Hepatocyte (in vitro differentiated cells): ENCODE measurements at regions not wholly inside any gene's neighbourhood (a gene's known extent, or its start where the extent isn't known, plus 50 kb on each side); places are given as distances from the start of the nearest gene placed in this dataset.

Experiments used
- DNase-seq: peaks from one replicate; pipeline ENCODE4 v3.0.0-alpha.2; 2016; ENCODE audit warnings: low spot score
- H2AFZ ChIP-seq: fragments of 200-600 bp; sonication (generic); 2 replicates; pipeline ENCODE4 v1.6.0; 2016; ENCODE audit warnings: antibody characterized with exemption, mild to moderate bottlenecking
- H3K27ac ChIP-seq: fragments of 200-600 bp; sonication (generic); 2 replicates; pipeline ENCODE4 v1.5.1; 2016; ENCODE audit warnings: mild to moderate bottlenecking
- H3K27me3 ChIP-seq: fragments of 200-600 bp; sonication (generic); 2 replicates; pipeline ENCODE4 v1.6.1; 2016
- H3K36me3 ChIP-seq: fragments of 200-600 bp; sonication (generic); replicated peaks from 2 replicates; pipeline ENCODE4 v1.5.1; 2016; ENCODE audit warnings: low read depth; ENCODE audit not compliant: insufficient read depth
- H3K4me1 ChIP-seq: fragments of 200-600 bp; sonication (generic); 2 replicates; pipeline ENCODE4 v1.5.1; 2016; ENCODE audit warnings: mild to moderate bottlenecking, moderate library complexity; ENCODE audit not compliant: insufficient read depth
- H3K4me2 ChIP-seq: fragments of 200-600 bp; sonication (generic); 2 replicates; pipeline ENCODE4 v1.6.0; 2016
- H3K4me3 ChIP-seq: fragments of 200-600 bp; sonication (generic); 2 replicates; pipeline ENCODE4 v1.5.1; 2016; ENCODE audit warnings: mild to moderate bottlenecking
- H3K79me2 ChIP-seq: fragments of 200-600 bp; sonication (generic); 2 replicates; pipeline ENCODE4 v1.6.0; 2017; ENCODE audit warnings: mild to moderate bottlenecking
- H3K9me2 ChIP-seq: fragments of 200-600 bp; sonication (generic); replicated peaks from 2 replicates; pipeline ENCODE4 v1.6.0; 2017; ENCODE audit warnings: mild to moderate bottlenecking; ENCODE audit not compliant: insufficient read depth
- H3K9me3 ChIP-seq: fragments of 200-600 bp; sonication (generic); 2 replicates; pipeline ENCODE4 v1.5.1; 2016; ENCODE audit warnings: low read depth, mild to moderate bottlenecking
- H4K20me1 ChIP-seq: fragments of 200-600 bp; sonication (generic); 2 replicates; pipeline ENCODE4 v1.6.0; 2016; ENCODE audit warnings: mild to moderate bottlenecking; ENCODE audit not compliant: insufficient read depth, poor library complexity, severe bottlenecking
- EZH2 ChIP-seq: fragments of 200-600 bp; sonication (generic); IDR thresholded peaks from 2 replicates; pipeline ENCODE4 v1.6.1; 2016; ENCODE audit warnings: antibody characterized with exemption, mild to moderate bottlenecking, borderline replicate concordance
- EZH2phosphoT487 ChIP-seq: fragments of 200-600 bp; sonication (generic); IDR thresholded peaks from one replicate; pipeline ENCODE4 v1.6.1; 2018; ENCODE audit warnings: antibody characterized with exemption, mild to moderate bottlenecking, low read depth, moderate library complexity; ENCODE audit not compliant: unreplicated experiment, severe bottlenecking
- WGBS: methylation state at CpG from one replicate; pipeline ENCODE4 v1.1.6; 2016; ENCODE audit warnings: low lambda C conversion rate; ENCODE audit errors: missing lambda C conversion rate; 5-methylcytosine and 5-hydroxymethylcytosine counted together
- TF ChIP-seq, protein P1 (sequence below): fragments of 200-600 bp; sonication (generic); IDR thresholded peaks from 2 replicates; pipeline ENCODE4 v1.5.1; 2016; ENCODE audit warnings: antibody characterized with exemption, mild to moderate bottlenecking; ENCODE audit not compliant: poor library complexity

DNA sequence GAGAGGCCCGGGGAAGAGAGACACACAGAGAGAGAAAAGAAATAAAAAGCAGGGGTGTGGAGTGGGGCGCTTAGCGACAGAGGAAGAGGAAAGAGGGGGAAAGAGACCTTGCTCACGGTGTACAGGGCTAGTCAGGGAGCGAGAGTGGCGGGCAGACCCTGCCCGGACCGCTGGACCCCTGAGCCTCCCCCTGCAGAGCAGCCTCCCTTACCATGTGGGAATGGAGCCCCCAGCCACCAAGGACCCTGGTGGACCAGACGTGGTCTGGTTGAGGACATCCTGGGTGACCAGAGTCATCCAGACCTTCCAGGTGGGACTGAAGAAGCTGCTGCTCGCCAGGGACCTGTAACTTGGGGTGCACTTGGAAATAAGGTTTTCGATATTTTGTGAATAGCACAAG lies 129.6 kb downstream of the CHSY1 start:
- Histone ChIP-seq H4K20me1 (no peaks in the 10 kb centered on the region), H3K27me3 (no peaks in the 10 kb centered on the region), H3K4me3 (no peak overlapping the region), H3K4me2 (peak overlapping the region; percentile 63), H3K9me3 (no peaks in the 10 kb centered on the region), H3K9me2 (no peaks in the 10 kb centered on the region), H3K4me1 (peaks cover 19% of the 10 kb centered on the region), H2AFZ (peak overlapping the region; percentile 60), H3K27ac (no peak overlapping the region), H3K79me2 (no peaks in the 10 kb centered on the region), H3K36me3 (no peaks in the 10 kb centered on the region)
- WGBS: 89% methylated on average over 11 of the region's 11 CpGs
- TF ChIP-seq EZH2: no peak
- TF ChIP-seq, protein P1, sequence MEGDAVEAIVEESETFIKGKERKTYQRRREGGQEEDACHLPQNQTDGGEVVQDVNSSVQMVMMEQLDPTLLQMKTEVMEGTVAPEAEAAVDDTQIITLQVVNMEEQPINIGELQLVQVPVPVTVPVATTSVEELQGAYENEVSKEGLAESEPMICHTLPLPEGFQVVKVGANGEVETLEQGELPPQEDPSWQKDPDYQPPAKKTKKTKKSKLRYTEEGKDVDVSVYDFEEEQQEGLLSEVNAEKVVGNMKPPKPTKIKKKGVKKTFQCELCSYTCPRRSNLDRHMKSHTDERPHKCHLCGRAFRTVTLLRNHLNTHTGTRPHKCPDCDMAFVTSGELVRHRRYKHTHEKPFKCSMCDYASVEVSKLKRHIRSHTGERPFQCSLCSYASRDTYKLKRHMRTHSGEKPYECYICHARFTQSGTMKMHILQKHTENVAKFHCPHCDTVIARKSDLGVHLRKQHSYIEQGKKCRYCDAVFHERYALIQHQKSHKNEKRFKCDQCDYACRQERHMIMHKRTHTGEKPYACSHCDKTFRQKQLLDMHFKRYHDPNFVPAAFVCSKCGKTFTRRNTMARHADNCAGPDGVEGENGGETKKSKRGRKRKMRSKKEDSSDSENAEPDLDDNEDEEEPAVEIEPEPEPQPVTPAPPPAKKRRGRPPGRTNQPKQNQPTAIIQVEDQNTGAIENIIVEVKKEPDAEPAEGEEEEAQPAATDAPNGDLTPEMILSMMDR: no peak
- no peak for TF ChIP-seq EZH2phosphoT487
- DNase-seq: no peak

- peak overlapping the region; percentile 63 for H3K4me2 ChIP-seq
Observed at GRCh38 chr15:101121511-101122090, 130.2 kb downstream of the CHSY1 start.

DNA sequence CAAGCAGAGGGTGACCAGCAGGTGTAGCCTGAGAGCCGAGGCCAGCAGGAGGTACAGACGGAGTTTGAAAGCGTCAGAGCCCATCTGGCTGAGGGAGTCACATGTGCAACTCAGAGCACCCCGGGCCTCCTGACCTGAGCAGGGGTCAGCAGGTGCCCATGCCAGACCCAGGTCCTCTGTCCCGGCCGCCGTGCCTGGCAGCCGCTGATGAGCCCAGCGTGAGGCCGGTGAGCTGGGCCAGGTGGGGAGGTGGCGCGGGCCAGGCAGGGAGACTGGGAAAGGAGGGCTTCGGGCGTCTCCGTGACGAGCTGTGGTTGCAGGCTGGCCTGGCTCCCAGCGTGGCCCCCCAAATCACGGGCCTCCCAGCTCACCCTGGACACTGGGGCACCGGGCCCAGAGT lies 130.9 kb downstream of the CHSY1 start:
- no peaks in the 10 kb centered on the region for H3K9me2 ChIP-seq
- 91% methylated on average over 19 of the region's 19 CpGs for WGBS
- H4K20me1 ChIP-seq: no peaks in the 10 kb centered on the region
- no peak overlapping the region for H3K4me3 ChIP-seq
- TF ChIP-seq EZH2phosphoT487 (no peak), EZH2 (no peak)
- TF ChIP-seq, protein P1: no peak
- peak overlapping the region; percentile 63 for H3K4me2 ChIP-seq
- H2AFZ ChIP-seq: no peak overlapping the region
- no peaks in the 10 kb centered on the region for H3K79me2 ChIP-seq
- H3K27me3 ChIP-seq: no peaks in the 10 kb centered on the region
- H3K36me3 ChIP-seq: no peaks in the 10 kb centered on the region
- no peak for DNase-seq
- H3K27ac ChIP-seq: peak overlapping the region; percentile 70
- no peaks in the 10 kb centered on the region for H3K9me3 ChIP-seq
- peaks cover 17% of the 10 kb centered on the region for H3K4me1 ChIP-seq

More at GRCh38 chr15:101121511-101122090, 130.2 kb downstream of the CHSY1 start:
- 30% methylated on average over 26 of the region's 26 CpGs for WGBS
- peak; percentile 71 for DNase-seq
- no peaks in the 10 kb centered on the region for H3K9me3 ChIP-seq
- H3K79me2 ChIP-seq: no peaks in the 10 kb centered on the region
- H3K4me3 ChIP-seq: no peak overlapping the region
- H3K4me1 ChIP-seq: peaks cover 14% of the 10 kb centered on the region
- H3K27ac ChIP-seq: peak overlapping the region; percentile 70
- H3K27me3 ChIP-seq: no peaks in the 10 kb centered on the region
- H3K9me2 ChIP-seq: no peaks in the 10 kb centered on the region
- no peak for TF ChIP-seq EZH2
- no peak for TF ChIP-seq EZH2phosphoT487
- TF ChIP-seq, protein P1: peak; percentile 37
- no peaks in the 10 kb centered on the region for H4K20me1 ChIP-seq
- peak overlapping the region; percentile 60 for H2AFZ ChIP-seq
- no peaks in the 10 kb centered on the region for H3K36me3 ChIP-seq
